Thoracic aorta (tissue), 2 donors: ENCODE measurements at regions not wholly inside any gene's neighbourhood (a gene's known extent, or its start where the extent isn't known, plus 50 kb on each side); places are given as distances from the start of the nearest gene placed in this dataset.

Experiments
- ATAC-seq: fragments of 150-250 bp; one replicate; pipeline ENCODE4 v1.8.0; 2017; ENCODE audit warnings: low read depth; ENCODE audit not compliant: insufficient number of reproducible peaks, low FRiP score
- DNase-seq: peaks from one replicate; pipeline ENCODE4 v3.0.0-alpha.2; 2020; ENCODE audit warnings: low spot score
- H3K27ac ChIP-seq, 2 donors: fragments of 200-600 bp; sonication (generic); 1 replicate in 1 of 2; 2 replicates in 1 of 2; pipeline ENCODE4 v1.5.1; 2016; ENCODE audit warnings: mild to moderate bottlenecking in 2 of 2, moderate library complexity in 2 of 2
- H3K27me3 ChIP-seq: fragments of 200-600 bp; sonication (generic); replicated peaks from 2 replicates; pipeline ENCODE4 v1.6.0; 2016; ENCODE audit warnings: mild to moderate bottlenecking; ENCODE audit not compliant: insufficient read depth
- H3K36me3 ChIP-seq: fragments of 200-600 bp; sonication (generic); one replicate; pipeline ENCODE4 v1.5.1; 2016
- H3K4me1 ChIP-seq, 2 donors: fragments of 200-600 bp; sonication (generic); 1 replicate in 1 of 2; 2 replicates in 1 of 2; pipeline versions ENCODE4 v1.5.1 to v1.6.0; 2016; ENCODE audit warnings: low read depth in 2 of 2, mild to moderate bottlenecking in 1 of 2; ENCODE audit not compliant: control insufficient read depth in 1 of 2
- H3K4me3 ChIP-seq: fragments of 200-600 bp; sonication (generic); 2 replicates; pipeline ENCODE4 v1.5.1; 2016; ENCODE audit warnings: mild to moderate bottlenecking
- H3K9me3 ChIP-seq: fragments of 200-600 bp; sonication (generic); 2 replicates; pipeline ENCODE4 v1.5.1; 2016
- TF ChIP-seq, protein P1 (sequence below): fragments of 200-600 bp; sonication (generic); IDR thresholded peaks from one replicate; pipeline ENCODE4 v1.5.1; 2019; ENCODE audit warnings: antibody characterized with exemption

DNA sequence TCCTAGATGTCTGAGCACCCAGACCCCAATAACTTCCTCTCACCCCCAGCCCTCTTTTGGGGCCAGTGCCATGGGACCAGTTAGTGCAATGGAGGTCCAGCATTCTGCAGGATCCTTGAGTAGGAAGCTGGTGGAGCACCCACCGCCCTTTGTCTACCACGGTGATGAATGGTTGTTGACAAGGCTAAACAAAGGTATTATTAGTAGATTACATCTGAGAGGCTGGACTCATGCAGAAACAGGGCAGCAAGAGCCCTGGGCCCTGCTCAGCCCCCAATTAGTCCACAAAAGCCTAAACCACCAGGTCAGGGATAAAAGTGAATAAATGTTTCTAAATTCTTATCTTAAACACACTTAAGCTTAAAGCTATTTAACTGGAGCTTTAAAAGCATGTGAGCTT, 196.5 kb upstream of the TSHZ3 start:
- Histone ChIP-seq H3K4me3 (no peak overlapping the region), H3K9me3 (no peaks in the 10 kb centered on the region), H3K27ac (no peak overlapping the region), H3K27me3 (no peaks in the 10 kb centered on the region), H3K36me3 (no peaks in the 10 kb centered on the region), H3K4me1 (no peaks in the 10 kb centered on the region)
- ATAC-seq, result no peak
- DNase-seq, result no peak
- TF ChIP-seq, protein P1, sequence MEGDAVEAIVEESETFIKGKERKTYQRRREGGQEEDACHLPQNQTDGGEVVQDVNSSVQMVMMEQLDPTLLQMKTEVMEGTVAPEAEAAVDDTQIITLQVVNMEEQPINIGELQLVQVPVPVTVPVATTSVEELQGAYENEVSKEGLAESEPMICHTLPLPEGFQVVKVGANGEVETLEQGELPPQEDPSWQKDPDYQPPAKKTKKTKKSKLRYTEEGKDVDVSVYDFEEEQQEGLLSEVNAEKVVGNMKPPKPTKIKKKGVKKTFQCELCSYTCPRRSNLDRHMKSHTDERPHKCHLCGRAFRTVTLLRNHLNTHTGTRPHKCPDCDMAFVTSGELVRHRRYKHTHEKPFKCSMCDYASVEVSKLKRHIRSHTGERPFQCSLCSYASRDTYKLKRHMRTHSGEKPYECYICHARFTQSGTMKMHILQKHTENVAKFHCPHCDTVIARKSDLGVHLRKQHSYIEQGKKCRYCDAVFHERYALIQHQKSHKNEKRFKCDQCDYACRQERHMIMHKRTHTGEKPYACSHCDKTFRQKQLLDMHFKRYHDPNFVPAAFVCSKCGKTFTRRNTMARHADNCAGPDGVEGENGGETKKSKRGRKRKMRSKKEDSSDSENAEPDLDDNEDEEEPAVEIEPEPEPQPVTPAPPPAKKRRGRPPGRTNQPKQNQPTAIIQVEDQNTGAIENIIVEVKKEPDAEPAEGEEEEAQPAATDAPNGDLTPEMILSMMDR, result no peak

DNA sequence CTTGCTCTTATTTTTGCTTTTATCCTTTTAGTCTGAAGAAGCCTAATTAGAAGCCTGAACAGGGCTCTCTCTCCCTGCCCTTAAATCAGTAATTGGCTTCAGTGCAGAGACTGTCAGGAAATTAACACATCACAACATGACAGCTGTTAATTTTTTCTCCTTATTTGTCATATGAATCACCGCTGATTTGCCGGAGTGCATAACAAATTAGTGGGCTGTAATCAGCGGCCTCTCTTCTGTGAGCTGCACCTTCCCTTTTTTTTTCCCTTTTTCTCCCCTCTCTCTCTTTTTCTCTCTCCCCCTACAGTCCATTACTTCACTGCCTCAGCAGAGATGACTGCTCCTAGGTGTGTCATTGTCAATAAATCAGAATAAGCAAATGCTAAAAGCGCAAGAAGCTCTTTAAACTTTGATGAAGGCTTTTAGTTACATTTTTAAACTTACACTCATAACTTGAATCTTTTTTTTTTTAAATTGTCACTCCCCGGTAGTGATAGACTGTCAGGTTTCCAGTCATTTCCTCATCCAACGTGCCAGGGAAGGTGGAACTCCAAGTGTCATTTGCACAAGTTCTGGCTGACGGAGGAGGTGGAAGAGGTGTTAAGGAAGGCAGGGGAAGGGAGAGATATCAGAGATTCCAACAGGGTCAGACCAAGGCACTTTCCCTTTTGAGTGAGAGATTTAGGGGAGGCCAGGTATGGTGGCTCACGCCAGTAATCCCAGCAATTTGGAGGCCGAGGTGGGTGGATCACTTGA, 197.1 kb upstream of the TSHZ3 start:
- H3K4me3 ChIP-seq, result no peak overlapping the region
- H3K36me3 ChIP-seq, result no peaks in the 10 kb centered on the region
- no peaks in the 10 kb centered on the region for H3K4me1 ChIP-seq
- no peak overlapping the region for H3K27ac ChIP-seq
- H3K9me3 ChIP-seq, result no peaks in the 10 kb centered on the region
- H3K27me3 ChIP-seq, result no peaks in the 10 kb centered on the region
- DNase-seq, result no peak
- ATAC-seq, result no peak
- TF ChIP-seq, protein P1, result no peak

DNA sequence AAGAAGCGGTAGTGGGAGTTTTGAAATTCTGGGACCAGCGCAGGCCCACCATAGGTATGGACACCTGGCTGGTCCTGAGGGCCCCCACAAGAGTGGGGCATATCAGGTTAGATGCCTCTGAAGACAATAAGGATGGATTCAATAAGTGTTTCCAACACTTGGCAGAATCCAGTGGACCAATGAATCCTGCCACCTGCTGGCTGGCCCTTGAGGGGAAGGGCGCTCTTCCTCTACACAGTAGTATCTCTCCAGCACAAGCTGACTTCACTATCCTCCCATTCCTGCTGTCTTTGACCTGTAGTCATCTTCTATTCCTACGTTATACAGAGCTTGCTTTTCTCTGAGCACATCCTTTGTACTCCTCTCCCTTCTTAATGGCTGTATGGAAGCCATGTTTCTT, 199.7 kb upstream of the TSHZ3 start:
- Histone ChIP-seq H3K27me3 (no peaks in the 10 kb centered on the region), H3K4me3 (no peak overlapping the region), H3K9me3 (no peaks in the 10 kb centered on the region), H3K27ac (no peak overlapping the region), H3K4me1 (no peaks in the 10 kb centered on the region), H3K36me3 (no peaks in the 10 kb centered on the region)
- DNase-seq (no peak), ATAC-seq (no peak)
- TF ChIP-seq, protein P1, result no peak

DNA sequence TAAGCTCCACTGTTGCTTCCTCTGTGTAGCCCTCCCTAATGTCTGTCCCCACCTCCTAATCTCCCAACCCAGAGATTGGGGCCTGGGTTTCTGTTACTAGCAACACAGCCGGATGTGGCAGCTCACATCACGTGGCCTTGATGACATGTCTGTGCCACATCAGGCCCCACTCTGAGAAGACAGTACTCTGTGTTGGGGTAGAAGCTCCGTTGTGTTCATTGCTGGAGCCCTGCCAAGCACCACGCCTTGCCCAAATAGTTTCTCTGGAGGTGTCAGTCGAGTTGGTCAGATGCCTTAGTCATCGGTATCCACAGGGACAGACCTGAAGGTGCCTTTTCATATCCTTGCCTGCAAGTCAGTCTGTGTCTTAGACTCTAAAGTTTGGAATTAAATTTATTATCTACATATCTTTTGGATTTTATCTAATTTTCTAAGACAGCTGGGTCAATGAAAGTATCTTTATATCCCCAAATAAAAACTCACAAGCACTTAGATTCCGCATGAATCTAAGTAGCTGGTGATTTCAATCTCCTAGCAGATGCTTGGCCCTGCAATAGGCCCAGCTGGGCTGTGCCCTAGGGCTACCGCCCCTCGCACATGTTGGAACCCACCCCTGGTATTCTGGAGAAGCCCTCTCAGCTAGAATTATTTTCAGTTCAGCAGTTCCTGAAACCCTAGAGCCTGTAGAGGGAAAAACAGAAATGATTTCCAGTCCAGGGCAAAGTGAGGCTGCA, 204.0 kb upstream of the TSHZ3 start:
- DNase-seq (no peak), ATAC-seq (no peak)

DNA sequence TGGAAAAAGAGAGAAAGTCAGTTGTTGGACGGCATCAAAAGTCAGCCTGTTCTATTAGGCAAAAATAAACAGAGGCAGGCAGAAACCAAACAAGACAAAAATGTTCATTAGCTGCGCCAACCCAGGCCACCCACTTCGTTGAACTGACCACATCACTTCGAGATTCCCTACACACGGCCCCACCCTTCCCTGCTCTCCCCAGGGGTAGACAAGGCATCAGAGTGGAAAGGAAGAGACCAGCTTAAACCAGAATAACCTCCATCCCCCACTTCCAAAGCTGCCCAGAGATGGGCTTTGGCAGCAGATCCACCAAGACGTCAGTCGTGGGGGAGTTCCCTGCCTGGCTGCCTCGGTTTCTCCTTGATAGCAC, 204.6 kb upstream of the TSHZ3 start:
- no peak for ATAC-seq
- H3K4me1 ChIP-seq, result no peaks in the 10 kb centered on the region
- no peaks in the 10 kb centered on the region for H3K27me3 ChIP-seq
- no peak overlapping the region for H3K27ac ChIP-seq
- H3K4me3 ChIP-seq, result no peak overlapping the region
- TF ChIP-seq, protein P1, result no peak
- H3K36me3 ChIP-seq, result no peaks in the 10 kb centered on the region
- no peaks in the 10 kb centered on the region for H3K9me3 ChIP-seq
- no peak for DNase-seq

More for the DNA sequence above, 204.0 kb upstream of the TSHZ3 start:
- Histone ChIP-seq H3K4me3 (no peak overlapping the region), H3K36me3 (no peaks in the 10 kb centered on the region), H3K27ac (no peak overlapping the region), H3K9me3 (no peaks in the 10 kb centered on the region), H3K4me1 (no peaks in the 10 kb centered on the region), H3K27me3 (no peaks in the 10 kb centered on the region)
- TF ChIP-seq, protein P1, result no peak
